Esophagus muscularis mucosa (tissue), 4 donors: ENCODE measurements at regions not wholly inside any gene's neighbourhood (a gene's known extent, or its start where the extent isn't known, plus 50 kb on each side); places are given as distances from the start of the nearest gene placed in this dataset.
A peak's percentile ranks its signal among the peaks of the same experiment; 100 is the strongest.

Experiments
- DNase-seq: peaks from one replicate; pipeline ENCODE4 v3.0.0-alpha.2; 2017; ENCODE audit errors: extremely low spot score
- H3K27ac ChIP-seq, 4 donors: fragments of 200-600 bp; sonication (generic); replicated peaks in 1 of 4; 1 replicate in 3 of 4; 2 replicates in 1 of 4; pipeline ENCODE4 v1.5.1; 2016 to 2019; ENCODE audit warnings: mild to moderate bottlenecking in 1 of 4
- H3K27me3 ChIP-seq, 4 donors: fragments of 200-600 bp; sonication (generic); one replicate each; pipeline versions ENCODE4 v1.5.1 to v1.6.0; 2016 to 2019
- H3K36me3 ChIP-seq, 4 donors: fragments of 200-600 bp; sonication (generic); one replicate each; pipeline ENCODE4 v1.5.1; 2016 to 2019
- H3K4me1 ChIP-seq, 4 donors: fragments of 200-600 bp; sonication (generic); one replicate each; pipeline ENCODE4 v1.5.1; 2016 to 2019
- H3K4me3 ChIP-seq, 4 donors: fragments of 200-600 bp; sonication (generic); 1 replicate in 2 of 4; 2 replicates in 2 of 4; pipeline ENCODE4 v1.5.1; 2016 to 2019; ENCODE audit warnings: mild to moderate bottlenecking in 4 of 4, moderate library complexity in 1 of 4
- H3K9me3 ChIP-seq, 4 donors: fragments of 200-600 bp; sonication (generic); 1 replicate in 3 of 4; 2 replicates in 1 of 4; pipeline ENCODE4 v1.5.1; 2016 to 2019
- CTCF ChIP-seq, 3 experiments: fragments of 200-600 bp in 2 of 3; fragments of 450-650 bp in 1 of 3; sonication (generic) in 2 of 3; IDR thresholded peaks; one replicate each; pipeline ENCODE4 v1.5.1; 2017 to 2019; ENCODE audit warnings: antibody characterized with exemption in 3 of 3, mild to moderate bottlenecking in 2 of 3, moderate library complexity in 1 of 3
- EP300 ChIP-seq: sonication (generic); formaldehyde crosslinking; IDR thresholded peaks from one replicate; pipeline ENCODE4 v1.6.1; 2017; ENCODE audit warnings: antibody characterized with exemption
- POLR2A ChIP-seq: fragments of 450-650 bp; IDR thresholded peaks from one replicate; pipeline ENCODE4 v1.6.1; 2017; ENCODE audit warnings: antibody characterized with exemption, moderate library complexity, mild to moderate bottlenecking, low read depth
- POLR2AphosphoS5 ChIP-seq, 2 donors: sonication (generic); formaldehyde crosslinking; IDR thresholded peaks; one replicate each; pipeline ENCODE4 v1.6.1; 2017; ENCODE audit warnings: antibody characterized with exemption in 2 of 2
- WGBS: methylation state at CpG from one replicate; pipeline ENCODE4 v1.1.5; 2018; 5-methylcytosine and 5-hydroxymethylcytosine counted together
- intact Hi-C: fragments of 100-400 bp; cut with DNase I; formaldehyde crosslinking; loops from one replicate; pipeline ENCODE4 v1.15.1; 2023

GRCh38 chr3:137647179-137647578 is 116.9 kb upstream of the SOX14 start:
- TF ChIP-seq POLR2AphosphoS5 (IDR thresholded peaks at IDR 0.05) = no peak
- no peak for TF ChIP-seq CTCF (IDR thresholded peaks at IDR 0.05)
- H3K36me3 ChIP-seq = no peaks in the 10 kb centered on the region
- no peak overlapping the region for H3K27ac ChIP-seq
- intact Hi-C loops = no loop called here
- peaks cover 0 to 9% (median 0%) of the 10 kb centered on the region in 4 donors for H3K27me3 ChIP-seq
- no peak overlapping the region for H3K4me3 ChIP-seq
- no peaks in the 10 kb centered on the region for H3K4me1 ChIP-seq
- no peak for DNase-seq
- 17% methylated on average over 5 of the region's 5 CpGs for whole genome bisulfite sequencing
- H3K9me3 ChIP-seq = no peaks in the 10 kb centered on the region

- no peak for DNase-seq
- H3K4me1 ChIP-seq = no peaks in the 10 kb centered on the region
- WGBS = 90% methylated on average over 2 of the region's 2 CpGs
- no peaks in the 10 kb centered on the region for H3K27me3 ChIP-seq
- no peak for TF ChIP-seq CTCF (IDR thresholded peaks at IDR 0.05)
- TF ChIP-seq EP300 = no peak
- TF ChIP-seq POLR2AphosphoS5 (IDR thresholded peaks at IDR 0.05) = no peak
- TF ChIP-seq POLR2A = no peak
- no peaks in the 10 kb centered on the region for H3K36me3 ChIP-seq
- intact Hi-C loops = no loop called here
- no peak overlapping the region for H3K27ac ChIP-seq
- peaks cover 0 to 15% (median 7%) of the 10 kb centered on the region in 4 donors for H3K9me3 ChIP-seq
- H3K4me3 ChIP-seq = no peak overlapping the region
These were observed 94.5 kb upstream of the SOX14 start for GRCh38 chr3:137669519-137670060.

- no peak overlapping the region for H3K4me3 ChIP-seq
- 46% methylated on average over 4 of the region's 4 CpGs for WGBS
- no peak for TF ChIP-seq CTCF (IDR thresholded peaks at IDR 0.05)
- no peak for TF ChIP-seq POLR2A
- TF ChIP-seq POLR2AphosphoS5 (IDR thresholded peaks at IDR 0.05) = no peak
- TF ChIP-seq EP300 = no peak
- no peaks in the 10 kb centered on the region for H3K4me1 ChIP-seq
- H3K27me3 ChIP-seq = no peaks in the 10 kb centered on the region
- no peaks in the 10 kb centered on the region for H3K36me3 ChIP-seq
- intact Hi-C loops = no loop called here
- no peak overlapping the region for H3K27ac ChIP-seq
- no peak for DNase-seq
- no peaks in the 10 kb centered on the region for H3K9me3 ChIP-seq
These were observed 76.8 kb upstream of the SOX14 start for GRCh38 chr3:137687181-137687879.

GRCh38 chr3:137692803-137693431 is 71.2 kb upstream of the SOX14 start:
- H3K27me3 ChIP-seq = no peaks in the 10 kb centered on the region
- no peak overlapping the region for H3K4me3 ChIP-seq
- H3K4me1 ChIP-seq = no peaks in the 10 kb centered on the region
- H3K36me3 ChIP-seq = no peaks in the 10 kb centered on the region
- intact Hi-C loops = no loop called here
- TF ChIP-seq POLR2AphosphoS5 (IDR thresholded peaks at IDR 0.05) (no peak), EP300 (no peak), CTCF (IDR thresholded peaks at IDR 0.05) (peak in 1 of 3 experiments; percentile 9), POLR2A (no peak)
- no peak for DNase-seq
- no peak overlapping the region for H3K27ac ChIP-seq
- WGBS = 39% methylated on average over 6 of the region's 6 CpGs
- no peaks in the 10 kb centered on the region for H3K9me3 ChIP-seq
